ENCODE measurements at regions not wholly inside any gene's neighbourhood (a gene's known extent, or its start where the extent isn't known, plus 50 kb on each side); places are given as distances from the start of the nearest gene placed in this dataset.

- DNase-seq = no peak
Measured at GRCh38 chr2:18820966-18821365, 231.6 kb upstream of the NT5C1B start.

GRCh38 chr2:18819566-18819965 is 230.2 kb upstream of the NT5C1B start:
- DNase-seq = no peak

- DNase-seq = no peak
Measured at GRCh38 chr2:18814387-18814786, 225.0 kb upstream of the NT5C1B start.

GRCh38 chr2:18804536-18804935 is 215.2 kb upstream of the NT5C1B start:
- DNase-seq = no peak

GRCh38 chr2:18803141-18803939 is 214.0 kb upstream of the NT5C1B start:
- DNase-seq = no peak

- DNase-seq = no peak
Measured at GRCh38 chr2:18800240-18800971, 211.0 kb upstream of the NT5C1B start.

GRCh38 chr2:18799397-18799796 is 210.0 kb upstream of the NT5C1B start:
- DNase-seq = no peak

- DNase-seq = no peak
Measured at GRCh38 chr2:18797133-18797845, 207.9 kb upstream of the NT5C1B start.

- no peak for DNase-seq
Measured at GRCh38 chr2:18795906-18796305, 206.5 kb upstream of the NT5C1B start.

- no peak for DNase-seq
Measured at GRCh38 chr2:18792684-18793083, 203.3 kb upstream of the NT5C1B start.

- no peak for DNase-seq
Measured at GRCh38 chr2:18792226-18792629, 202.9 kb upstream of the NT5C1B start.

- DNase-seq = no peak
Measured at GRCh38 chr2:18791172-18791797, 201.9 kb upstream of the NT5C1B start.

- DNase-seq = no peak
Measured at GRCh38 chr2:18790509-18791171, 201.3 kb upstream of the NT5C1B start.

- no peak for DNase-seq
Measured at GRCh38 chr2:18788592-18788991, 199.2 kb upstream of the NT5C1B start.

- DNase-seq = no peak
Measured at GRCh38 chr2:18787726-18788125, 198.4 kb upstream of the NT5C1B start.

- no peak for DNase-seq
Measured at GRCh38 chr2:18784245-18784644, 194.9 kb upstream of the NT5C1B start.

- DNase-seq = no peak
Measured at GRCh38 chr2:18781541-18782280, 192.3 kb upstream of the NT5C1B start.

- no peak for DNase-seq
Measured at GRCh38 chr2:18777250-18777812, 188.0 kb upstream of the NT5C1B start.

GRCh38 chr2:18771212-18771611 is 181.8 kb upstream of the NT5C1B start:
- no peak for DNase-seq

- DNase-seq = no peak
Measured at GRCh38 chr2:18763338-18763737, 174.0 kb upstream of the NT5C1B start.

- DNase-seq = no peak
Measured at GRCh38 chr2:18762667-18763066, 173.3 kb upstream of the NT5C1B start.
